Nephron (organoid): ENCODE measurements at regions not wholly inside any gene's neighbourhood (a gene's known extent, or its start where the extent isn't known, plus 50 kb on each side); places are given as distances from the start of the nearest gene placed in this dataset.

Experiments
- H3K27ac Mint-ChIP-seq, 3 experiments: 2 replicates each; pipeline ENCODE4 v1.8.0; 2020; ENCODE audit warnings: mixed read lengths in 3 of 3, mild to moderate bottlenecking in 2 of 3, moderate library complexity in 1 of 3
- H3K27me3 Mint-ChIP-seq: 2 replicates; pipeline ENCODE4 v1.8.0; 2021; ENCODE audit warnings: low read depth, mild to moderate bottlenecking, moderate library complexity, mixed read lengths
- H3K36me3 Mint-ChIP-seq: 2 replicates; pipeline ENCODE4 v1.8.0; 2020; ENCODE audit warnings: low read depth, mixed read lengths
- H3K4me1 Mint-ChIP-seq: 2 replicates; pipeline ENCODE4 v1.8.0; 2020; ENCODE audit warnings: mixed read lengths
- H3K4me3 Mint-ChIP-seq, 3 experiments: 2 replicates each; pipeline ENCODE4 v1.8.0; 2020; ENCODE audit warnings: mild to moderate bottlenecking in 3 of 3, mixed read lengths in 3 of 3, moderate library complexity in 2 of 3
- H3K9me3 Mint-ChIP-seq: 2 replicates; pipeline ENCODE4 v1.8.0; 2020; ENCODE audit warnings: mixed read lengths
- CTCF ChIP-seq, 3 experiments: fragments of 200-600 bp; sonication (generic); IDR thresholded peaks; one replicate each; pipeline ENCODE4 v1.5.0; 2021; ENCODE audit warnings: antibody characterized with exemption in 3 of 3; ENCODE audit not compliant: unreplicated experiment in 3 of 3

GRCh38 chr12:124455336-124455735 is 112.1 kb downstream of the NCOR2 start:
- H3K4me3 Mint-ChIP-seq: no peak overlapping the region
- TF ChIP-seq CTCF (IDR thresholded peaks at IDR 0.05; ENCODE audit: unreplicated experiment in 3 of 3): no peak

GRCh38 chr12:124454735-124455134 is 112.7 kb downstream of the NCOR2 start:
- H3K36me3 Mint-ChIP-seq: peaks cover 40% of the 10 kb centered on the region
- H3K27me3 Mint-ChIP-seq: no peaks in the 10 kb centered on the region
- peaks cover 38% of the 10 kb centered on the region for H3K4me1 Mint-ChIP-seq
- no peak for TF ChIP-seq CTCF (IDR thresholded peaks at IDR 0.05; ENCODE audit: unreplicated experiment in 3 of 3)
- no peak overlapping the region for H3K4me3 Mint-ChIP-seq
- peak overlapping the region; percentile 14 to 57 (median 20) for H3K27ac Mint-ChIP-seq
- H3K9me3 Mint-ChIP-seq: no peaks in the 10 kb centered on the region

More at GRCh38 chr12:124455336-124455735, 112.1 kb downstream of the NCOR2 start:
- Mint-ChIP-seq H3K27me3 (no peaks in the 10 kb centered on the region), H3K4me1 (peaks cover 35% of the 10 kb centered on the region), H3K36me3 (peaks cover 41% of the 10 kb centered on the region), H3K27ac (no peak overlapping the region), H3K9me3 (no peaks in the 10 kb centered on the region)

- Mint-ChIP-seq H3K4me3 (no peak overlapping the region), H3K9me3 (no peaks in the 10 kb centered on the region)
- no peak for TF ChIP-seq CTCF (IDR thresholded peaks at IDR 0.05; ENCODE audit: unreplicated experiment in 3 of 3)
Measured at GRCh38 chr12:124454352-124454725, 113.1 kb downstream of the NCOR2 start.

GRCh38 chr12:124453419-124454351 is 113.7 kb downstream of the NCOR2 start:
- TF ChIP-seq CTCF (IDR thresholded peaks at IDR 0.05; ENCODE audit: unreplicated experiment in 3 of 3): no peak
- Mint-ChIP-seq H3K27me3 (no peaks in the 10 kb centered on the region), H3K27ac (peak overlapping the region in 2 of 3 experiments; percentile 57), H3K9me3 (no peaks in the 10 kb centered on the region), H3K4me3 (no peak overlapping the region), H3K4me1 (peaks cover 29% of the 10 kb centered on the region), H3K36me3 (peaks cover 35% of the 10 kb centered on the region)

More at GRCh38 chr12:124454352-124454725, 113.1 kb downstream of the NCOR2 start:
- Mint-ChIP-seq H3K4me1 (peaks cover 36% of the 10 kb centered on the region), H3K27ac (peak overlapping the region in 2 of 3 experiments; percentile 57), H3K27me3 (no peaks in the 10 kb centered on the region), H3K36me3 (peaks cover 36% of the 10 kb centered on the region)

- Mint-ChIP-seq H3K4me3 (no peak overlapping the region), H3K27ac (no peak overlapping the region), H3K9me3 (no peaks in the 10 kb centered on the region), H3K36me3 (peaks cover 35% of the 10 kb centered on the region), H3K27me3 (no peaks in the 10 kb centered on the region), H3K4me1 (peaks cover 26% of the 10 kb centered on the region)
- TF ChIP-seq CTCF (IDR thresholded peaks at IDR 0.05; ENCODE audit: unreplicated experiment in 3 of 3): no peak
Measured at GRCh38 chr12:124452576-124453331, 114.7 kb downstream of the NCOR2 start.
